ENCODE measurements at regions not wholly inside any gene's neighbourhood (a gene's known extent, or its start where the extent isn't known, plus 50 kb on each side); places are given as distances from the start of the nearest gene placed in this dataset.

GRCh38 chr3:106299300-106300098, 430.7 kb upstream of the CBLB start:
- no peak for TF ChIP-seq CTCF (IDR thresholded peaks at IDR 0.05; ENCODE audit: low read depth, low read length)
- Histone ChIP-seq H3K27ac (no peak overlapping the region), H3K36me3 (no peaks in the 10 kb centered on the region), H3K4me3 (ENCODE audit: low read depth, low read length) (no peak overlapping the region), H3K27me3 (ENCODE audit: insufficient read depth, low read depth, severe bottlenecking) (no peaks in the 10 kb centered on the region), H3K9me3 (ENCODE audit: severe bottlenecking) (no peaks in the 10 kb centered on the region)
- DNase-seq: no peak

- no peak overlapping the region for H3K27ac ChIP-seq
Measured at GRCh38 chr3:106302451-106303221, 433.8 kb upstream of the CBLB start.

GRCh38 chr3:106303766-106304165, 435.0 kb upstream of the CBLB start:
- TF ChIP-seq CTCF (IDR thresholded peaks at IDR 0.05; ENCODE audit: low read depth, low read length): no peak
- Histone ChIP-seq H3K4me3 (ENCODE audit: low read depth, low read length) (no peak overlapping the region), H3K27ac (no peak overlapping the region), H3K36me3 (no peaks in the 10 kb centered on the region), H3K9me3 (ENCODE audit: severe bottlenecking) (no peaks in the 10 kb centered on the region), H3K27me3 (ENCODE audit: insufficient read depth, low read depth, severe bottlenecking) (no peaks in the 10 kb centered on the region)
- no peak for DNase-seq

More at GRCh38 chr3:106302451-106303221, 433.8 kb upstream of the CBLB start:
- no peak for TF ChIP-seq CTCF (IDR thresholded peaks at IDR 0.05; ENCODE audit: low read depth, low read length)
- no peaks in the 10 kb centered on the region for H3K36me3 ChIP-seq
- no peaks in the 10 kb centered on the region for H3K9me3 ChIP-seq (ENCODE audit: severe bottlenecking)
- DNase-seq: no peak
- H3K27me3 ChIP-seq (ENCODE audit: insufficient read depth, low read depth, severe bottlenecking): no peaks in the 10 kb centered on the region
- no peak overlapping the region for H3K4me3 ChIP-seq (ENCODE audit: low read depth, low read length)

- TF ChIP-seq CTCF (IDR thresholded peaks at IDR 0.05; ENCODE audit: low read depth, low read length): no peak
- no peaks in the 10 kb centered on the region for H3K9me3 ChIP-seq (ENCODE audit: severe bottlenecking)
- H3K4me3 ChIP-seq (ENCODE audit: low read depth, low read length): no peak overlapping the region
- no peaks in the 10 kb centered on the region for H3K27me3 ChIP-seq (ENCODE audit: insufficient read depth, low read depth, severe bottlenecking)
- DNase-seq: no peak
- H3K27ac ChIP-seq: no peak overlapping the region
- H3K36me3 ChIP-seq: no peaks in the 10 kb centered on the region
Measured at GRCh38 chr3:106305127-106305526, 436.3 kb upstream of the CBLB start.

GRCh38 chr3:106305882-106306435, 437.1 kb upstream of the CBLB start:
- TF ChIP-seq CTCF (IDR thresholded peaks at IDR 0.05; ENCODE audit: low read depth, low read length): no peak
- no peak overlapping the region for H3K27ac ChIP-seq
- no peaks in the 10 kb centered on the region for H3K27me3 ChIP-seq (ENCODE audit: insufficient read depth, low read depth, severe bottlenecking)
- DNase-seq: no peak
- no peak overlapping the region for H3K4me3 ChIP-seq (ENCODE audit: low read depth, low read length)
- no peaks in the 10 kb centered on the region for H3K9me3 ChIP-seq (ENCODE audit: severe bottlenecking)
- no peaks in the 10 kb centered on the region for H3K36me3 ChIP-seq
